ENCODE measurements at regions not wholly inside any gene's neighbourhood (a gene's known extent, or its start where the extent isn't known, plus 50 kb on each side); places are given as distances from the start of the nearest gene placed in this dataset.

DNA sequence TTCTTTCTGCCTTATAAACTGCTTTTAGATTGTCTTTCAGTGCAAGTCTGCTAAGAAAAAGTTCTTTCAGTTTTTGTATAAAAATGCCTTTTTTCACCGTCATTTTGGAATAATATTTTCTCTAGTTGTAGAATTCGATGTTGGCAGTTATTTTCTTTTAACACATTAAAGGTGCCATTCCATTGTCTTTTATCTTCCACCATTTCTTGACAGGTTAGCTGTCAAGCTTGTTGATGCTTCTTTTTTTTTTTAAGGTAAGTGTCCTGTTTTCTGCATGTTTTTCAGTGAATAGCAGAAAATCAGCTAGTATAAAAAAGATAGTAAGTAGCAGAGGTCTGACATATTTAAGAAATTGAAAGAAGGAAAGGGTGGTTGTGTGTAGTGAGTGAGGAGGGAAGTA is 118.5 kb upstream of the NPFFR2 start:
- TF ChIP-seq EZH2 (IDR thresholded peaks at IDR 0.05) (no peak), SRF (IDR thresholded peaks at IDR 0.05; ENCODE audit: low read depth) (no peak), REST (IDR thresholded peaks at IDR 0.05; ENCODE audit: low read depth) (no peak), POLR2A (IDR thresholded peaks at IDR 0.05; ENCODE audit: borderline replicate concordance, extremely low read depth, insufficient read depth, insufficient read length) (no peak), ZNF274 (IDR thresholded peaks at IDR 0.05; ENCODE audit: low read depth, low read length) (no peak), EZH2phosphoT487 (IDR thresholded peaks at IDR 0.05; ENCODE audit: borderline replicate concordance) (no peak), POLR2AphosphoS5 (IDR thresholded peaks at IDR 0.05; ENCODE audit: low read depth, low read length) (no peak), ELF1 (IDR thresholded peaks at IDR 0.05; ENCODE audit: borderline replicate concordance, low read depth) (no peak), JUND (IDR thresholded peaks at IDR 0.05) (no peak), YY1 (IDR thresholded peaks at IDR 0.05; ENCODE audit: extremely low read depth, insufficient replicate concordance, low read depth, low read length) (no peak), RAD21 (IDR thresholded peaks at IDR 0.05; ENCODE audit: low read depth) (no peak), FOSL1 (IDR thresholded peaks at IDR 0.05; ENCODE audit: low read depth) (no peak)
- TF ChIP-seq, protein P1, sequence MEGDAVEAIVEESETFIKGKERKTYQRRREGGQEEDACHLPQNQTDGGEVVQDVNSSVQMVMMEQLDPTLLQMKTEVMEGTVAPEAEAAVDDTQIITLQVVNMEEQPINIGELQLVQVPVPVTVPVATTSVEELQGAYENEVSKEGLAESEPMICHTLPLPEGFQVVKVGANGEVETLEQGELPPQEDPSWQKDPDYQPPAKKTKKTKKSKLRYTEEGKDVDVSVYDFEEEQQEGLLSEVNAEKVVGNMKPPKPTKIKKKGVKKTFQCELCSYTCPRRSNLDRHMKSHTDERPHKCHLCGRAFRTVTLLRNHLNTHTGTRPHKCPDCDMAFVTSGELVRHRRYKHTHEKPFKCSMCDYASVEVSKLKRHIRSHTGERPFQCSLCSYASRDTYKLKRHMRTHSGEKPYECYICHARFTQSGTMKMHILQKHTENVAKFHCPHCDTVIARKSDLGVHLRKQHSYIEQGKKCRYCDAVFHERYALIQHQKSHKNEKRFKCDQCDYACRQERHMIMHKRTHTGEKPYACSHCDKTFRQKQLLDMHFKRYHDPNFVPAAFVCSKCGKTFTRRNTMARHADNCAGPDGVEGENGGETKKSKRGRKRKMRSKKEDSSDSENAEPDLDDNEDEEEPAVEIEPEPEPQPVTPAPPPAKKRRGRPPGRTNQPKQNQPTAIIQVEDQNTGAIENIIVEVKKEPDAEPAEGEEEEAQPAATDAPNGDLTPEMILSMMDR (IDR thresholded peaks at IDR 0.05 in 2 of 3, conservative IDR thresholded peaks at IDR 0.05 in 1 of 3; ENCODE audit: borderline replicate concordance in 1 of 3, insufficient read depth in 1 of 3, low read depth in 2 of 3, low read length in 2 of 3): no peak
- TF ChIP-seq, protein P2, sequence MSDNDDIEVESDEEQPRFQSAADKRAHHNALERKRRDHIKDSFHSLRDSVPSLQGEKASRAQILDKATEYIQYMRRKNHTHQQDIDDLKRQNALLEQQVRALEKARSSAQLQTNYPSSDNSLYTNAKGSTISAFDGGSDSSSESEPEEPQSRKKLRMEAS (IDR thresholded peaks at IDR 0.05): no peak

All from HCT116 (cell line).